Astrocyte (in vitro differentiated cells and primary cell): ENCODE measurements at regions not wholly inside any gene's neighbourhood (a gene's known extent, or its start where the extent isn't known, plus 50 kb on each side); places are given as distances from the start of the nearest gene placed in this dataset.

Source experiments
- DNase-seq: peaks from one replicate; pipeline ENCODE4 v3.0.0-alpha.2; 2010; ENCODE audit warnings: low read depth
- FAIRE-seq: peaks from 2 replicates; lab custom pipeline; 2011; peaks lifted over from hg19 to GRCh38; lab: Jason Lieb, UNC
- H2AFZ ChIP-seq: 2 replicates; pipeline ENCODE4 v1.6.0; 2012; ENCODE audit warnings: low read depth, low read length, inconsistent platforms
- H3K27ac ChIP-seq: 2 replicates; pipeline ENCODE4 v1.5.1; 2011; ENCODE audit warnings: low read depth, low read length, inconsistent platforms
- H3K27me3 ChIP-seq: 2 replicates; pipeline ENCODE4 v1.6.0; 2011; ENCODE audit warnings: low read length, inconsistent platforms; ENCODE audit not compliant: insufficient read depth
- H3K36me3 ChIP-seq: 2 replicates; pipeline ENCODE4 v1.5.1; 2011; ENCODE audit warnings: low read length, inconsistent platforms; ENCODE audit not compliant: insufficient read depth
- H3K4me1 ChIP-seq: 2 replicates; pipeline ENCODE4 v1.5.1; 2011; ENCODE audit warnings: low read length, inconsistent platforms; ENCODE audit not compliant: insufficient read depth
- H3K4me2 ChIP-seq: 2 replicates; pipeline ENCODE4 v1.6.0; 2012; ENCODE audit warnings: low read length, inconsistent platforms
- H3K4me3 ChIP-seq: 2 replicates; pipeline ENCODE4 v1.5.1; 2011; ENCODE audit warnings: low read depth, mild to moderate bottlenecking, low read length, inconsistent platforms; ENCODE audit not compliant: insufficient read depth
- H3K79me2 ChIP-seq: 2 replicates; pipeline ENCODE4 v1.6.0; 2012; ENCODE audit warnings: mild to moderate bottlenecking, low read length, inconsistent platforms; ENCODE audit not compliant: insufficient read depth
- H3K9ac ChIP-seq: 2 replicates; pipeline ENCODE4 v1.6.0; 2012; ENCODE audit warnings: mild to moderate bottlenecking, low read length, inconsistent platforms
- H3K9me3 ChIP-seq: 2 replicates; pipeline ENCODE4 v1.5.1; 2012; ENCODE audit warnings: low read depth, mild to moderate bottlenecking, low read length, inconsistent platforms; ENCODE audit not compliant: insufficient read depth
- H4K20me1 ChIP-seq: 2 replicates; pipeline ENCODE4 v1.6.0; 2012; ENCODE audit warnings: low read length, inconsistent platforms; ENCODE audit not compliant: insufficient read depth
- H3K27ac Mint-ChIP-seq: one replicate; pipeline ENCODE4 v1.8.0; 2021; ENCODE audit warnings: mild to moderate bottlenecking, mixed read lengths; ENCODE audit not compliant: unreplicated experiment
- H3K27me3 Mint-ChIP-seq: one replicate; pipeline ENCODE4 v1.8.0; 2021; ENCODE audit warnings: low read depth, mixed read lengths; ENCODE audit not compliant: unreplicated experiment
- H3K36me3 Mint-ChIP-seq: one replicate; pipeline ENCODE4 v1.8.0; 2021; ENCODE audit warnings: low read depth, mixed read lengths; ENCODE audit not compliant: unreplicated experiment
- H3K4me1 Mint-ChIP-seq: one replicate; pipeline ENCODE4 v1.8.0; 2021; ENCODE audit warnings: low read depth, mixed read lengths; ENCODE audit not compliant: unreplicated experiment
- H3K4me3 Mint-ChIP-seq: one replicate; pipeline ENCODE4 v1.8.0; 2021; ENCODE audit warnings: mild to moderate bottlenecking, moderate library complexity, mixed read lengths; ENCODE audit not compliant: unreplicated experiment
- H3K9me3 Mint-ChIP-seq: one replicate; pipeline ENCODE4 v1.8.0; 2021; ENCODE audit warnings: mild to moderate bottlenecking, mixed read lengths; ENCODE audit not compliant: unreplicated experiment
- CTCF ChIP-seq: IDR thresholded peaks from 2 replicates; pipeline ENCODE4 v1.5.1; 2011; ENCODE audit warnings: low read depth, mild to moderate bottlenecking, inconsistent platforms, low read length, moderate library complexity; ENCODE audit not compliant: insufficient read depth
- EZH2 ChIP-seq: IDR thresholded peaks from 2 replicates; pipeline ENCODE4 v1.6.1; 2012; ENCODE audit warnings: mild to moderate bottlenecking, low read length, inconsistent platforms; ENCODE audit not compliant: insufficient read depth

- Histone ChIP-seq H3K9me3 (no peaks in the 10 kb centered on the region), H3K9ac (no peak overlapping the region), H3K27me3 (peaks cover 2% of the 10 kb centered on the region), H3K4me2 (no peak overlapping the region), H3K27ac (no peak overlapping the region), H2AFZ (no peak overlapping the region), H3K4me3 (no peak overlapping the region), H3K36me3 (no peaks in the 10 kb centered on the region), H3K4me1 (no peaks in the 10 kb centered on the region), H4K20me1 (no peaks in the 10 kb centered on the region), H3K79me2 (no peaks in the 10 kb centered on the region)
- FAIRE-seq, result no peak
- TF ChIP-seq CTCF (no peak), EZH2 (no peak)
- H3K9me3 Mint-ChIP-seq, result no peaks in the 10 kb centered on the region
- DNase-seq, result no peak
- H3K4me3 Mint-ChIP-seq, result no peak overlapping the region
- H3K36me3 Mint-ChIP-seq, result no peaks in the 10 kb centered on the region
- H3K27ac Mint-ChIP-seq, result no peak overlapping the region
- H3K4me1 Mint-ChIP-seq, result no peaks in the 10 kb centered on the region
- H3K27me3 Mint-ChIP-seq, result peaks cover 3% of the 10 kb centered on the region
Observed at GRCh38 chr4:84362896-84363655, 136.0 kb downstream of the NKX6-1 start.

DNA sequence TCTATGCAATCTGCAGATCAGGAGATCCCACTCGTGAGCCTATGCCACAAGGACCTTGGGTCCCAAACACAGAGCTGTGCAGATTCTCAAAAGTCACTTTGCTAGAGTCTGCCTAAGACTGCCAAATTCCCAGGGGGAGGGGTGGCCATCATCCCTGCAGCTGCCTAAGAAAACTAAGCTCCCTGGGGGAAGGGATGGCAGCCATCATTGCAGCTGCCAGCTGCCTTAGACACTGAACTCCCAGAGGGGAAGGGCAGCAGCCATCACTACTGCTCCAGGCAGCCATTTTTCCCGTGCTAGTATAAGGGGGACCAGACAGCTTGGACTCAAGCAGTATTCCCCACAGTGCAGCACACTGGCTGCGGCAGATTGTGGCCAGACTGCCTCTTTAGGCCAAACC, 156.9 kb downstream of the NKX6-1 start:
- FAIRE-seq (no peak), DNase-seq (no peak)
- no peaks in the 10 kb centered on the region for H3K27me3 ChIP-seq
- no peaks in the 10 kb centered on the region for H3K36me3 ChIP-seq
- TF ChIP-seq CTCF, result no peak
- no peak for TF ChIP-seq EZH2
- no peak overlapping the region for H2AFZ ChIP-seq
- no peaks in the 10 kb centered on the region for H3K79me2 ChIP-seq
- H3K4me1 ChIP-seq, result no peaks in the 10 kb centered on the region
- no peak overlapping the region for H3K4me3 ChIP-seq
- no peak overlapping the region for H3K27ac Mint-ChIP-seq
- no peak overlapping the region for H3K27ac ChIP-seq
- H3K9ac ChIP-seq, result no peak overlapping the region
- H3K4me1 Mint-ChIP-seq, result no peaks in the 10 kb centered on the region
- H3K9me3 Mint-ChIP-seq, result peaks cover 20% of the 10 kb centered on the region
- no peaks in the 10 kb centered on the region for H3K27me3 Mint-ChIP-seq
- H3K9me3 ChIP-seq, result no peaks in the 10 kb centered on the region
- H4K20me1 ChIP-seq, result no peaks in the 10 kb centered on the region
- H3K4me3 Mint-ChIP-seq, result no peak overlapping the region
- H3K36me3 Mint-ChIP-seq, result peaks cover 1% of the 10 kb centered on the region
- H3K4me2 ChIP-seq, result no peak overlapping the region

DNA sequence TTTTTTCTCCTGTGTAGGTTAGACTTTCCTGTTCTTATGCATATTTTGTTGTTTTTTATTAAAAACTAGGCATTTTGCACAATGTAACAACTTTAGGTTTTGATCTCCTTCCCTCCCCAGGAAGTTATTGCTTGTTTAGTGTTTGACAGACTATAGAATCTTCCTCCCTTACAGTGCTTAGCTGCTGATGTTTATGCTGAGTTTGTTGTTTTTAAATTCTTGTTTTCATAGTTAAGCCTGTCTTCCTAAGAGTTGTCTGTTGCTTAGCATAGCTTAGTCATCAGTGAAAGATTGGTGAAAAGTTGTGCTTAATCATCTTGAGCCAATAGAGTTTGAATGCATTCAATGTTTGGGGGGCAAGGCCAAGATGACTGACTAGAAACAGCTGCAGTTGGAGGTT, 157.5 kb downstream of the NKX6-1 start:
- no peaks in the 10 kb centered on the region for H3K36me3 ChIP-seq
- H4K20me1 ChIP-seq, result no peaks in the 10 kb centered on the region
- no peaks in the 10 kb centered on the region for H3K4me1 Mint-ChIP-seq
- no peaks in the 10 kb centered on the region for H3K27me3 Mint-ChIP-seq
- peaks cover 1% of the 10 kb centered on the region for H3K36me3 Mint-ChIP-seq
- no peak overlapping the region for H3K4me2 ChIP-seq
- DNase-seq, result no peak
- H3K27me3 ChIP-seq, result no peaks in the 10 kb centered on the region
- H3K4me1 ChIP-seq, result no peaks in the 10 kb centered on the region
- no peak for TF ChIP-seq CTCF
- TF ChIP-seq EZH2, result no peak
- FAIRE-seq, result no peak
- H3K9ac ChIP-seq, result no peak overlapping the region
- H3K27ac Mint-ChIP-seq, result no peak overlapping the region
- H2AFZ ChIP-seq, result no peak overlapping the region
- no peaks in the 10 kb centered on the region for H3K79me2 ChIP-seq
- no peaks in the 10 kb centered on the region for H3K9me3 ChIP-seq
- no peak overlapping the region for H3K4me3 Mint-ChIP-seq
- H3K4me3 ChIP-seq, result no peak overlapping the region
- H3K27ac ChIP-seq, result no peak overlapping the region
- H3K9me3 Mint-ChIP-seq, result peaks cover 20% of the 10 kb centered on the region
